Stomach (tissue), 8 donors: ENCODE measurements at regions not wholly inside any gene's neighbourhood (a gene's known extent, or its start where the extent isn't known, plus 50 kb on each side); places are given as distances from the start of the nearest gene placed in this dataset.

Experiments used
- DNase-seq, 2 donors: peaks; one replicate each; pipeline versions ENCODE4 v3.0.0 to v3.0.0-alpha.2; 2013 to 2019
- H3K27ac ChIP-seq, 5 donors: fragments of 200-600 bp in 4 of 5; sonication (generic) in 4 of 5; one replicate each; pipeline ENCODE4 v1.5.1; 2013 to 2019; ENCODE audit warnings: mild to moderate bottlenecking in 1 of 5, moderate library complexity in 1 of 5
- H3K27me3 ChIP-seq, 3 donors: fragments of 200-600 bp; sonication (generic); one replicate each; pipeline ENCODE4 v1.5.1; 2017 to 2019; ENCODE audit warnings: mixed run types in 1 of 3
- H3K36me3 ChIP-seq, 4 donors: fragments of 200-600 bp; sonication (generic); 1 replicate in 3 of 4; 2 replicates in 1 of 4; pipeline ENCODE4 v1.5.1; 2016 to 2019
- H3K4me1 ChIP-seq, 4 donors: fragments of 200-600 bp; sonication (generic); one replicate each; pipeline ENCODE4 v1.5.1; 2016 to 2019
- H3K4me3 ChIP-seq, 4 donors: fragments of 200-600 bp; sonication (generic) in 3 of 4; one replicate each; pipeline ENCODE4 v1.5.1; 2016 to 2019; ENCODE audit warnings: mild to moderate bottlenecking in 1 of 4
- H3K9me3 ChIP-seq, 4 donors: fragments of 200-600 bp; sonication (generic); one replicate each; pipeline ENCODE4 v1.5.1; 2016 to 2019
- CTCF ChIP-seq, 7 experiments: fragments of 450-650 bp in 4 of 7; fragments of 200-600 bp in 3 of 7; sonication (generic) in 3 of 7; IDR thresholded peaks; one replicate each; pipeline ENCODE4 v1.5.1; 2016 to 2019; ENCODE audit warnings: antibody characterized with exemption in 7 of 7, control low read depth in 2 of 7, mild to moderate bottlenecking in 1 of 7
- EP300 ChIP-seq: sonication (generic); formaldehyde crosslinking; IDR thresholded peaks from one replicate; pipeline ENCODE4 v1.6.1; 2017; ENCODE audit warnings: antibody characterized with exemption
- POLR2A ChIP-seq, 4 donors: fragments of 450-650 bp; IDR thresholded peaks; one replicate each; pipeline ENCODE4 v1.6.1; 2016; ENCODE audit warnings: antibody characterized with exemption in 4 of 4, control low read depth in 2 of 4, mild to moderate bottlenecking in 1 of 4, moderate library complexity in 1 of 4
- POLR2AphosphoS5 ChIP-seq, 3 donors: sonication (generic); formaldehyde crosslinking; IDR thresholded peaks; one replicate each; pipeline ENCODE4 v1.6.1; 2016; ENCODE audit warnings: antibody characterized with exemption in 3 of 3
- WGBS, 5 donors: extraction: QIAGEN DNeasy Blood & Tissue Kit in 3 of 5; methylation state at CpG; one replicate each; pipeline versions ENCODE4 v1.1.5 to v1.1.7; 2013 to 2018; 5-methylcytosine and 5-hydroxymethylcytosine counted together
- intact Hi-C: fragments of 100-400 bp; cut with DNase I; formaldehyde crosslinking; loops from one replicate; pipeline ENCODE4 v1.15.1; 2023; ENCODE audit warnings: low total_unique reads
- donor health status: healthy with polysubstance abuse.
- donor health status: Bipolar disorder and iron deficiency.
- donor health status: healthy.

GRCh38 chr20:10798811-10799210 is 125.0 kb upstream of the JAG1 start:
- Histone ChIP-seq H3K27ac (no peak overlapping the region), H3K4me3 (no peak overlapping the region), H3K9me3 (no peaks in the 10 kb centered on the region), H3K27me3 (no peaks in the 10 kb centered on the region), H3K4me1 (peaks cover 3 to 16% (median 11%) of the 10 kb centered on the region in 4 donors), H3K36me3 (no peaks in the 10 kb centered on the region)
- no peak for TF ChIP-seq POLR2A (IDR thresholded peaks at IDR 0.05)
- TF ChIP-seq CTCF (IDR thresholded peaks at IDR 0.05) = no peak
- no peak for TF ChIP-seq POLR2AphosphoS5 (IDR thresholded peaks at IDR 0.05)
- no peak for TF ChIP-seq EP300
- no peak for DNase-seq
- WGBS, 5 donors = 66 to 91% (median 83%) methylated on average over 3 of the region's 3 CpGs
- intact Hi-C loops = no loop called here

GRCh38 chr20:10799735-10800134 is 125.9 kb upstream of the JAG1 start:
- peaks cover 3 to 16% (median 11%) of the 10 kb centered on the region in 4 donors for H3K4me1 ChIP-seq
- DNase-seq = no peak
- no peak for TF ChIP-seq POLR2A (IDR thresholded peaks at IDR 0.05)
- no peak for TF ChIP-seq EP300
- TF ChIP-seq POLR2AphosphoS5 (IDR thresholded peaks at IDR 0.05) = no peak
- no peak for TF ChIP-seq CTCF (IDR thresholded peaks at IDR 0.05)
- intact Hi-C loops = no loop called here
- no peaks in the 10 kb centered on the region for H3K9me3 ChIP-seq
- no peaks in the 10 kb centered on the region for H3K36me3 ChIP-seq
- 58 to 86% (median 71%) methylated on average over 2 of the region's 2 CpGs for WGBS, 5 donors
- H3K27me3 ChIP-seq = no peaks in the 10 kb centered on the region
- H3K4me3 ChIP-seq = no peak overlapping the region
- no peak overlapping the region for H3K27ac ChIP-seq

- no peak overlapping the region for H3K4me3 ChIP-seq
- peaks cover 3 to 12% (median 9%) of the 10 kb centered on the region in 4 donors for H3K4me1 ChIP-seq
- WGBS, 5 donors = 24 to 65% (median 39%) methylated on average over 6 of the region's 6 CpGs
- no peaks in the 10 kb centered on the region for H3K9me3 ChIP-seq
- no peaks in the 10 kb centered on the region for H3K27me3 ChIP-seq
- DNase-seq = no peak
- peak overlapping the region in 1 of 5 donors; percentile 38 for H3K27ac ChIP-seq
- H3K36me3 ChIP-seq = no peaks in the 10 kb centered on the region
- intact Hi-C loops = no loop called here
- TF ChIP-seq POLR2A (IDR thresholded peaks at IDR 0.05) (no peak), EP300 (no peak), CTCF (IDR thresholded peaks at IDR 0.05) (no peak), POLR2AphosphoS5 (IDR thresholded peaks at IDR 0.05) (no peak)
Measured at GRCh38 chr20:10800288-10800687, 126.5 kb upstream of the JAG1 start.

- no peak for DNase-seq
- TF ChIP-seq CTCF (IDR thresholded peaks at IDR 0.05) = no peak
- TF ChIP-seq POLR2A (IDR thresholded peaks at IDR 0.05) = no peak
- no peak for TF ChIP-seq EP300
- TF ChIP-seq POLR2AphosphoS5 (IDR thresholded peaks at IDR 0.05) = no peak
- Histone ChIP-seq H3K27me3 (no peaks in the 10 kb centered on the region), H3K36me3 (no peaks in the 10 kb centered on the region), H3K4me1 (peaks cover 0 to 12% (median 5%) of the 10 kb centered on the region in 4 donors), H3K9me3 (no peaks in the 10 kb centered on the region), H3K4me3 (no peak overlapping the region), H3K27ac (no peak overlapping the region)
- intact Hi-C loops = no loop called here
- 63 to 84% (median 72%) methylated on average over 3 of the region's 3 CpGs for WGBS, 5 donors
Measured at GRCh38 chr20:10802236-10802635, 128.4 kb upstream of the JAG1 start.
